PC-3 (cell line): ENCODE measurements at regions not wholly inside any gene's neighbourhood (a gene's known extent, or its start where the extent isn't known, plus 50 kb on each side); places are given as distances from the start of the nearest gene placed in this dataset.

Experiments used
- CTCF ChIP-seq: fragments of 300-600 bp; sonication (generic); conservative IDR thresholded peaks from 2 replicates; pipeline ENCODE4 v1.5.1; 2017; ENCODE audit warnings: antibody characterized with exemption, low read depth, mild to moderate bottlenecking, low read length
- EZH2phosphoT487 ChIP-seq: fragments of 300-600 bp; sonication (generic); IDR thresholded peaks from 2 replicates; pipeline ENCODE4 v1.6.1; 2018; ENCODE audit warnings: mild to moderate bottlenecking, antibody characterized with exemption, low read length, borderline replicate concordance

GRCh38 chr3:176941689-176942088 is 255.6 kb downstream of the TBL1XR1 start:
- TF ChIP-seq CTCF: no peak
- no peak for TF ChIP-seq EZH2phosphoT487
